ENCODE measurements at regions not wholly inside any gene's neighbourhood (a gene's known extent, or its start where the extent isn't known, plus 50 kb on each side); places are given as distances from the start of the nearest gene placed in this dataset.

DNA sequence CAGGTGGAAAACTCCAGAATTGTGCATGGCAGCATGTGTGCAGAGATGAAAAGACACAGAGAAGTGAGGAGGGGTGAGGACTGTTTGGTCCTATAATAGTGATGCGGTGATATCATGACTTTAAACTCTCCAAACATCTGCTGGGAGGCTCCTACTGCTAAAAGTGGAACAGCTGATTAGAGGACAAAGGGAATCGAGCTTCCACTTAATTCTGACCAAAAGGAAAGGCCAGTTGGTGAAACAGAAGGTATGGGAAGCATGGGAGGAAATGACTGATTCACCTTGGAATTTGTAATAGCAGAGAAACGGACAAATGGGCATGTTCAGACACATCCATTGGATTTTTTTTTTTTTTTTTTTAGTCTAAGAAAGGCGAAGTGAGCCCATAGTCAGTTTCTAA is 67.5 kb upstream of the MAMDC2 start:
- Mint-ChIP-seq H3K27ac (no peak overlapping the region), H3K9me3 (peaks cover 21% of the 10 kb centered on the region), H3K4me1 (peaks cover 17% of the 10 kb centered on the region), H3K27me3 (ENCODE audit: low read depth) (peaks cover 4% of the 10 kb centered on the region; the same call in 1 of the 2 replicates), H3K4me3 (no peak overlapping the region), H3K36me3 (0 out of 2 replicates have a peak, but pooled peaks cover 3% of the 10 kb centered on the region)
- TF ChIP-seq, protein P1, sequence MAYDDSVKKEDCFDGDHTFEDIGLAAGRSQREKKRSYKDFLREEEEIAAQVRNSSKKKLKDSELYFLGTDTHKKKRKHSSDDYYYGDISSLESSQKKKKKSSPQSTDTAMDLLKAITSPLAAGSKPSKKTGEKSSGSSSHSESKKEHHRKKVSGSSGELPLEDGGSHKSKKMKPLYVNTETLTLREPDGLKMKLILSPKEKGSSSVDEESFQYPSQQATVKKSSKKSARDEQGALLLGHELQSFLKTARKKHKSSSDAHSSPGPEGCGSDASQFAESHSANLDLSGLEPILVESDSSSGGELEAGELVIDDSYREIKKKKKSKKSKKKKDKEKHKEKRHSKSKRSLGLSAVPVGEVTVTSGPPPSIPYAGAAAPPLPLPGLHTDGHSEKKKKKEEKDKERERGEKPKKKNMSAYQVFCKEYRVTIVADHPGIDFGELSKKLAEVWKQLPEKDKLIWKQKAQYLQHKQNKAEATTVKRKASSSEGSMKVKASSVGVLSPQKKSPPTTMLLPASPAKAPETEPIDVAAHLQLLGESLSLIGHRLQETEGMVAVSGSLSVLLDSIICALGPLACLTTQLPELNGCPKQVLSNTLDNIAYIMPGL (CRISPR knock-in tag; IDR thresholded peaks at IDR 0.05): no peak
- no peak for TF ChIP-seq NR3C1 (CRISPR knock-in tag; conservative IDR thresholded peaks at IDR 0.05; ENCODE audit: low read depth)
- TF ChIP-seq PRRX2 (CRISPR knock-in tag; IDR thresholded peaks at IDR 0.05): no peak
- TF ChIP-seq, protein P2, sequence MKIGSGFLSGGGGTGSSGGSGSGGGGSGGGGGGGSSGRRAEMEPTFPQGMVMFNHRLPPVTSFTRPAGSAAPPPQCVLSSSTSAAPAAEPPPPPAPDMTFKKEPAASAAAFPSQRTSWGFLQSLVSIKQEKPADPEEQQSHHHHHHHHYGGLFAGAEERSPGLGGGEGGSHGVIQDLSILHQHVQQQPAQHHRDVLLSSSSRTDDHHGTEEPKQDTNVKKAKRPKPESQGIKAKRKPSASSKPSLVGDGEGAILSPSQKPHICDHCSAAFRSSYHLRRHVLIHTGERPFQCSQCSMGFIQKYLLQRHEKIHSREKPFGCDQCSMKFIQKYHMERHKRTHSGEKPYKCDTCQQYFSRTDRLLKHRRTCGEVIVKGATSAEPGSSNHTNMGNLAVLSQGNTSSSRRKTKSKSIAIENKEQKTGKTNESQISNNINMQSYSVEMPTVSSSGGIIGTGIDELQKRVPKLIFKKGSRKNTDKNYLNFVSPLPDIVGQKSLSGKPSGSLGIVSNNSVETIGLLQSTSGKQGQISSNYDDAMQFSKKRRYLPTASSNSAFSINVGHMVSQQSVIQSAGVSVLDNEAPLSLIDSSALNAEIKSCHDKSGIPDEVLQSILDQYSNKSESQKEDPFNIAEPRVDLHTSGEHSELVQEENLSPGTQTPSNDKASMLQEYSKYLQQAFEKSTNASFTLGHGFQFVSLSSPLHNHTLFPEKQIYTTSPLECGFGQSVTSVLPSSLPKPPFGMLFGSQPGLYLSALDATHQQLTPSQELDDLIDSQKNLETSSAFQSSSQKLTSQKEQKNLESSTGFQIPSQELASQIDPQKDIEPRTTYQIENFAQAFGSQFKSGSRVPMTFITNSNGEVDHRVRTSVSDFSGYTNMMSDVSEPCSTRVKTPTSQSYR (CRISPR knock-in tag; IDR thresholded peaks at IDR 0.05): no peak
- TF ChIP-seq, protein P3, sequence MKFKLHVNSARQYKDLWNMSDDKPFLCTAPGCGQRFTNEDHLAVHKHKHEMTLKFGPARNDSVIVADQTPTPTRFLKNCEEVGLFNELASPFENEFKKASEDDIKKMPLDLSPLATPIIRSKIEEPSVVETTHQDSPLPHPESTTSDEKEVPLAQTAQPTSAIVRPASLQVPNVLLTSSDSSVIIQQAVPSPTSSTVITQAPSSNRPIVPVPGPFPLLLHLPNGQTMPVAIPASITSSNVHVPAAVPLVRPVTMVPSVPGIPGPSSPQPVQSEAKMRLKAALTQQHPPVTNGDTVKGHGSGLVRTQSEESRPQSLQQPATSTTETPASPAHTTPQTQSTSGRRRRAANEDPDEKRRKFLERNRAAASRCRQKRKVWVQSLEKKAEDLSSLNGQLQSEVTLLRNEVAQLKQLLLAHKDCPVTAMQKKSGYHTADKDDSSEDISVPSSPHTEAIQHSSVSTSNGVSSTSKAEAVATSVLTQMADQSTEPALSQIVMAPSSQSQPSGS (CRISPR knock-in tag; IDR thresholded peaks at IDR 0.05; ENCODE audit: borderline replicate concordance, low read depth): no peak
- TF ChIP-seq, protein P4, sequence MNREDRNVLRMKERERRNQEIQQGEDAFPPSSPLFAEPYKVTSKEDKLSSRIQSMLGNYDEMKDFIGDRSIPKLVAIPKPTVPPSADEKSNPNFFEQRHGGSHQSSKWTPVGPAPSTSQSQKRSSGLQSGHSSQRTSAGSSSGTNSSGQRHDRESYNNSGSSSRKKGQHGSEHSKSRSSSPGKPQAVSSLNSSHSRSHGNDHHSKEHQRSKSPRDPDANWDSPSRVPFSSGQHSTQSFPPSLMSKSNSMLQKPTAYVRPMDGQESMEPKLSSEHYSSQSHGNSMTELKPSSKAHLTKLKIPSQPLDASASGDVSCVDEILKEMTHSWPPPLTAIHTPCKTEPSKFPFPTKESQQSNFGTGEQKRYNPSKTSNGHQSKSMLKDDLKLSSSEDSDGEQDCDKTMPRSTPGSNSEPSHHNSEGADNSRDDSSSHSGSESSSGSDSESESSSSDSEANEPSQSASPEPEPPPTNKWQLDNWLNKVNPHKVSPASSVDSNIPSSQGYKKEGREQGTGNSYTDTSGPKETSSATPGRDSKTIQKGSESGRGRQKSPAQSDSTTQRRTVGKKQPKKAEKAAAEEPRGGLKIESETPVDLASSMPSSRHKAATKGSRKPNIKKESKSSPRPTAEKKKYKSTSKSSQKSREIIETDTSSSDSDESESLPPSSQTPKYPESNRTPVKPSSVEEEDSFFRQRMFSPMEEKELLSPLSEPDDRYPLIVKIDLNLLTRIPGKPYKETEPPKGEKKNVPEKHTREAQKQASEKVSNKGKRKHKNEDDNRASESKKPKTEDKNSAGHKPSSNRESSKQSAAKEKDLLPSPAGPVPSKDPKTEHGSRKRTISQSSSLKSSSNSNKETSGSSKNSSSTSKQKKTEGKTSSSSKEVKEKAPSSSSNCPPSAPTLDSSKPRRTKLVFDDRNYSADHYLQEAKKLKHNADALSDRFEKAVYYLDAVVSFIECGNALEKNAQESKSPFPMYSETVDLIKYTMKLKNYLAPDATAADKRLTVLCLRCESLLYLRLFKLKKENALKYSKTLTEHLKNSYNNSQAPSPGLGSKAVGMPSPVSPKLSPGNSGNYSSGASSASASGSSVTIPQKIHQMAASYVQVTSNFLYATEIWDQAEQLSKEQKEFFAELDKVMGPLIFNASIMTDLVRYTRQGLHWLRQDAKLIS (CRISPR knock-in tag; IDR thresholded peaks at IDR 0.05; ENCODE audit: borderline replicate concordance): no peak
- no peak for TF ChIP-seq RELA (CRISPR knock-in tag; IDR thresholded peaks at IDR 0.05; ENCODE audit: borderline replicate concordance)
- no peak for TF ChIP-seq NR2C2 (CRISPR knock-in tag; IDR thresholded peaks at IDR 0.05)
- no peak for TF ChIP-seq ELF4 (CRISPR knock-in tag; IDR thresholded peaks at IDR 0.05; ENCODE audit: low read depth)
- TF ChIP-seq NR1H2 (CRISPR knock-in tag; IDR thresholded peaks at IDR 0.05): no peak
- TF ChIP-seq MXD4 (CRISPR knock-in tag; IDR thresholded peaks at IDR 0.05; ENCODE audit: borderline replicate concordance): no peak
- TF ChIP-seq, protein P5, sequence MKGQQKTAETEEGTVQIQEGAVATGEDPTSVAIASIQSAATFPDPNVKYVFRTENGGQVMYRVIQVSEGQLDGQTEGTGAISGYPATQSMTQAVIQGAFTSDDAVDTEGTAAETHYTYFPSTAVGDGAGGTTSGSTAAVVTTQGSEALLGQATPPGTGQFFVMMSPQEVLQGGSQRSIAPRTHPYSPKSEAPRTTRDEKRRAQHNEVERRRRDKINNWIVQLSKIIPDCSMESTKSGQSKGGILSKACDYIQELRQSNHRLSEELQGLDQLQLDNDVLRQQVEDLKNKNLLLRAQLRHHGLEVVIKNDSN (CRISPR knock-in tag; IDR thresholded peaks at IDR 0.05): no peak
- no peak for TF ChIP-seq ZNF138 (CRISPR knock-in tag; conservative IDR thresholded peaks at IDR 0.05)
- TF ChIP-seq, protein P6, sequence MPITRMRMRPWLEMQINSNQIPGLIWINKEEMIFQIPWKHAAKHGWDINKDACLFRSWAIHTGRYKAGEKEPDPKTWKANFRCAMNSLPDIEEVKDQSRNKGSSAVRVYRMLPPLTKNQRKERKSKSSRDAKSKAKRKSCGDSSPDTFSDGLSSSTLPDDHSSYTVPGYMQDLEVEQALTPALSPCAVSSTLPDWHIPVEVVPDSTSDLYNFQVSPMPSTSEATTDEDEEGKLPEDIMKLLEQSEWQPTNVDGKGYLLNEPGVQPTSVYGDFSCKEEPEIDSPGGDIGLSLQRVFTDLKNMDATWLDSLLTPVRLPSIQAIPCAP (CRISPR knock-in tag; IDR thresholded peaks at IDR 0.05): no peak
- no peak for TF ChIP-seq EMX1 (CRISPR knock-in tag; IDR thresholded peaks at IDR 0.05)
- no peak for TF ChIP-seq ATF1 (CRISPR knock-in tag; IDR thresholded peaks at IDR 0.05)
- no peak for ATAC-seq
- no peak for DNase-seq (ENCODE audit: low spot score)
- CTCF ChIA-PET: interaction anchor here (0.6 to 11.4 kb wide), 4 partner anchors 24 to 389 kb away, joined by 3 to 220 read pairs (median 4); no protein-coding TSS in a partner anchor
- POLR2A ChIA-PET: no interaction called here
